Activated CD4-positive, alpha-beta T cell treated with anti-CD3 and anti-CD28 coated beads, Interleukin-2, amount 10 ng/mL, durations not matched to agents 7 days and 5 days (primary cell): ENCODE measurements at regions not wholly inside any gene's neighbourhood (a gene's known extent, or its start where the extent isn't known, plus 50 kb on each side); places are given as distances from the start of the nearest gene placed in this dataset.

Source experiments
- CTCF ChIA-PET: fragments of 350-600 bp; sonication (Branson Sonifier 250); formaldehyde crosslinking; loops from one replicate; lab custom pipeline; 2021; ENCODE audit warnings: antibody characterized with exemption; lab: Charles Lee
- POLR2A ChIA-PET: fragments of 350-600 bp; sonication (Branson Sonifier 250); formaldehyde crosslinking; loops from one replicate; lab custom pipeline; 2021; ENCODE audit warnings: antibody characterized with exemption; lab: Charles Lee
- DNase-seq: peaks from one replicate; pipeline ENCODE4 v3.0.0-alpha.2; 2020
- H3K27ac Mint-ChIP-seq: one replicate; pipeline ENCODE4 v1.8.0; 2021; ENCODE audit warnings: mild to moderate bottlenecking, moderate library complexity, mixed read lengths
- H3K27me3 Mint-ChIP-seq: one replicate; pipeline ENCODE4 v1.8.0; 2021; ENCODE audit warnings: mixed read lengths
- H3K36me3 Mint-ChIP-seq: one replicate; pipeline ENCODE4 v1.8.0; 2021; ENCODE audit warnings: low read depth, mixed read lengths
- H3K4me1 Mint-ChIP-seq: one replicate; pipeline ENCODE4 v1.8.0; 2021; ENCODE audit warnings: mixed read lengths
- H3K4me3 Mint-ChIP-seq: one replicate; pipeline ENCODE4 v1.8.0; 2021; ENCODE audit warnings: mild to moderate bottlenecking, moderate library complexity, mixed read lengths
- H3K9me3 Mint-ChIP-seq: one replicate; pipeline ENCODE4 v1.8.0; 2021; ENCODE audit warnings: mixed read lengths

DNA sequence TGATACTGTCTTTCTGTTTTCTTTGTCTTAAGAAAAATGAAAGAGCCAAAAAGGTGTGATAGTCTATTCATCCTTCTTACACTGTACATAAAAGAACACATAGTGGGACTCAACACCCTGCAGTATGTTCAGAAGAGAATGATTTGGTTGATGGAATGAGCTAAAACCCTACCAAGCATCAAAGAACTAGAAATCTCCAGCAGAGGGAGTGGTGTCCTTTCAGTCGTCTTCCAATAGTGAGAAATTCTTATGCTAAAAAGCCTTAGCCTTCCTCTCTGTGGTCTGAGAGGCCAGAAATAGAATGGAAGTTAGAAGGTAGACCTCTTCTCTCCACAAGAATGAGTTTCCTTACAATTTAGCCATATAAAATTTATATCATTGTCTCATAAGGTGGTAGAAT, 393.4 kb upstream of the SEL1L start:
- Mint-ChIP-seq H3K27ac (no peak overlapping the region), H3K4me1 (no peaks in the 10 kb centered on the region), H3K4me3 (no peak overlapping the region), H3K36me3 (no peaks in the 10 kb centered on the region), H3K27me3 (no peaks in the 10 kb centered on the region), H3K9me3 (no peaks in the 10 kb centered on the region)
- POLR2A ChIA-PET, result no interaction called here
- CTCF ChIA-PET, result interaction anchor here (0.6 kb wide), 1 partner anchor 24 kb away, joined by 3 read pairs; no protein-coding TSS in a partner anchor
- DNase-seq, result no peak

DNA sequence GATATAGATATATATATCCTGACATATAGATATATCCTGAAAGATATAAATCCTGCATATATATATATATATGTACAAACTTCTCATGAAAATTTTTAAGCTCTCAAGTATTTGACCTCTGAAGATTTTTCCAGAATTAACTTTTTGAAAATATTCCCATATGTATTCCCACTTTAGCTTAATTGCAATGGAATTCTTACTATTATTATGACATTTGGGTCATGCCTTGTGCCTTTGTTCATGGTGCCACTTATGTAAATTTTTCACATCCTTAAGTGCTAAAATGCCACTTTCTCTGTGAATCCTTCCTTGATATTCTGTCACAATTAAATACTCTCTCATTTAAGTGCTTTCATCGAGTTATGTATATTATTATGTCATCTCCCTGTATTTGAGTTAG, 398.2 kb upstream of the SEL1L start:
- H3K4me3 Mint-ChIP-seq, result no peak overlapping the region
- DNase-seq, result no peak
- no peaks in the 10 kb centered on the region for H3K36me3 Mint-ChIP-seq
- no peak overlapping the region for H3K27ac Mint-ChIP-seq
- no peaks in the 10 kb centered on the region for H3K27me3 Mint-ChIP-seq
- H3K9me3 Mint-ChIP-seq, result no peaks in the 10 kb centered on the region
- H3K4me1 Mint-ChIP-seq, result no peaks in the 10 kb centered on the region
- ChIA-PET CTCF (no interaction called here), POLR2A (no interaction called here)

DNA sequence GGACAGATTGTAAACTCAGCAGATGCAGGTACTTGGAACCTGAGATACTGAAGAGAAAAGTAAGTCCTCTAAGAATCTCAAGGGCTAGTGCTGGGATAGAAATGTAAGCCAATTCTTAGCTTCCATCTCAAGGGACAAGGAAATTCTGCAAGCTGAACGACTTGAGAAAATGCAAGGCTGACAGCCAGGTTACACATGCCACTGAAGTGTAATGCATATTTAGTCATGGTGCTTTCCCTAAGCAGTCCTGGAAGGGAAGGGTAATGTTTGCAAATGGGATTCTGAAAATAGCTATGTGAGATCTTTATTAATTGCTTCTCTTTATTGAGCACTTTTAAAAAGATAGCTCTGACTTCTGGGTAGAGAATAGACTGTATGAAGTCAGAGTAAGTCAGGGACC, 402.7 kb upstream of the SEL1L start:
- Mint-ChIP-seq H3K4me3 (no peak overlapping the region), H3K4me1 (no peaks in the 10 kb centered on the region), H3K27ac (no peak overlapping the region), H3K36me3 (no peaks in the 10 kb centered on the region), H3K27me3 (no peaks in the 10 kb centered on the region), H3K9me3 (no peaks in the 10 kb centered on the region)
- ChIA-PET POLR2A (no interaction called here), CTCF (no interaction called here)
- DNase-seq, result no peak

DNA sequence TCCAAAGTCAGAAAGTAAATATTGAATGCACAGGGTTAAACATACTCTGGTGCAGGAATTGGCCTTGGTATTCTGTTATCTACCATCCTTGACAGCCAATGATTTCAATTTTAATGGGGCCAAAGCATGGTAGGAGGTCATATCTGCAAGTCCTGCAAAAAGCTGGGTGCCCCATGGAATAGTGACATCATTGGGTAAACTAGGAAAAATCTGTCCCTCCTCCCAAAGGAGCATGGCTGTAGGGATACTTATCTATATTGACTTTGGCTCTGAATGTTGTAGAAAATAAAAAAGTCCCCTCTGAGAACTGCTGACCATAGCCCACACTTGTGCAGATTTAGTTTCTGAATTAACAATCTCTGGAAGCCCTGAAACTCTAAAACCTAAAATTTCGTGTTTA, 403.2 kb upstream of the SEL1L start:
- Mint-ChIP-seq H3K27ac (no peak overlapping the region), H3K36me3 (no peaks in the 10 kb centered on the region), H3K27me3 (no peaks in the 10 kb centered on the region), H3K4me3 (no peak overlapping the region), H3K9me3 (no peaks in the 10 kb centered on the region), H3K4me1 (no peaks in the 10 kb centered on the region)
- ChIA-PET POLR2A (no interaction called here), CTCF (no interaction called here)
- DNase-seq, result no peak

DNA sequence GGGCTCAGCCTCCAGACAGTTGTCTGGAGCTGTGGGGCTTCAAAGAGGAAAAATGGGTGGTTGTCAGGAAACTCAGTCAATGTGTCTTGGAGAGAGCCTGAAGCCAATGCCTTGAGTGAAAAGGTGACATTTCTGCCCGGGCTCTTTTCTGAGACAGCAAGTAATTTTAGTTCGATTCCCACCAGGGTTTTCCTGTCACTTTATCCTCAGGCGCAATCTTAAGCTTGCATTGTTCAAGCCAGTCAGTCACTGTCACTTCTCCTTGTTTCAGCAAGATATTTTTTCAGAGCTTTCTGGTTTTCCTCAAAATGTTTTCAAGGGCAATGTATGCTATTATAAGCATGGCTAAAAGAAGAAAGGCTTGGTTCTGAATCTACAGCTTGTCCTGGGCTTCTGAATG, 404.7 kb upstream of the SEL1L start:
- ChIA-PET CTCF (no interaction called here), POLR2A (no interaction called here)
- H3K27me3 Mint-ChIP-seq, result no peaks in the 10 kb centered on the region
- no peaks in the 10 kb centered on the region for H3K36me3 Mint-ChIP-seq
- no peaks in the 10 kb centered on the region for H3K4me1 Mint-ChIP-seq
- DNase-seq, result no peak
- no peak overlapping the region for H3K4me3 Mint-ChIP-seq
- no peak overlapping the region for H3K27ac Mint-ChIP-seq
- H3K9me3 Mint-ChIP-seq, result no peaks in the 10 kb centered on the region

DNA sequence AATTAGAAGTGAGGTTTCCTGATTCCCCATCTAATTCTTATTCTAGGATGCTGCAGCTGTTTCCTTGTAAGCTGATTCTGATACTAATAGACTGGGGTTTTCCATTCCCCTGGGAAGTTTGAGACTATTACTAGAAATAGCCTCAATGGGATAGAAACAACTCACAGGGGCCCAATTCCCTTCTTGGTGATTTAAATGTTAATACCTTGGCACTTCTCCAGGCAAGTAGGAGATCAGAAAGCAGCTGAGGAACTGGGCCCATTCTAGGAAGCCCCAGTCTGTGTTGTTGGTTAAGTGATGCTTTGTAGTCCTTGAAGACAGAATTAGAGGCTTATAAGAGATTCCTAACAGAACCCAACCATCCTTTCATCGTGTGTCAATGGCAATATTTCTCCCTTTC, 407.0 kb upstream of the SEL1L start:
- POLR2A ChIA-PET, result no interaction called here
- Mint-ChIP-seq H3K4me3 (no peak overlapping the region), H3K36me3 (no peaks in the 10 kb centered on the region)

DNA sequence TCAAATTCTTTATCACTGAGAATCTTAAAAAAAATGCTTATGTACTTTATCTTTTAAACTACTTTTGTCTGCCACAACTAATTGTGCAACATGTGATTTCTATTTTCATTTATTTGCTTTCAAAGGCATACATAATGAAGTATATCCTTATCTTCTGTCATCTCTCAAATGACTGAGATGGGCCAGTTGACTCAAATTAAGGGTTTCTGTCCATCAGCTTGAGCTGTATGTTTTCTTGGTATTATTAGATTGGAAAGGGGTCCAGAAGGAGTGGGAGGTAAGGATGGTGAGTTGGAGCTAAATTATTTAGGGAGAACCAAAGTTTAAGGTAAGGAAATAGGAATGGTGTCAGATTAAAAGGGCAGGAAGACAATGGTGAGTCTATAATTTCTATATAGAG, 408.4 kb upstream of the SEL1L start:
- CTCF ChIA-PET, result no interaction called here
- Mint-ChIP-seq H3K4me1 (no peaks in the 10 kb centered on the region), H3K4me3 (no peak overlapping the region), H3K27me3 (no peaks in the 10 kb centered on the region), H3K27ac (no peak overlapping the region), H3K9me3 (peaks cover 3% of the 10 kb centered on the region), H3K36me3 (no peaks in the 10 kb centered on the region)
- DNase-seq, result no peak
- POLR2A ChIA-PET, result no interaction called here

More for the DNA sequence above, 407.0 kb upstream of the SEL1L start:
- CTCF ChIA-PET, result no interaction called here
- no peak for DNase-seq
- H3K9me3 Mint-ChIP-seq, result no peaks in the 10 kb centered on the region
- H3K27ac Mint-ChIP-seq, result no peak overlapping the region
- H3K27me3 Mint-ChIP-seq, result no peaks in the 10 kb centered on the region
- H3K4me1 Mint-ChIP-seq, result no peaks in the 10 kb centered on the region

DNA sequence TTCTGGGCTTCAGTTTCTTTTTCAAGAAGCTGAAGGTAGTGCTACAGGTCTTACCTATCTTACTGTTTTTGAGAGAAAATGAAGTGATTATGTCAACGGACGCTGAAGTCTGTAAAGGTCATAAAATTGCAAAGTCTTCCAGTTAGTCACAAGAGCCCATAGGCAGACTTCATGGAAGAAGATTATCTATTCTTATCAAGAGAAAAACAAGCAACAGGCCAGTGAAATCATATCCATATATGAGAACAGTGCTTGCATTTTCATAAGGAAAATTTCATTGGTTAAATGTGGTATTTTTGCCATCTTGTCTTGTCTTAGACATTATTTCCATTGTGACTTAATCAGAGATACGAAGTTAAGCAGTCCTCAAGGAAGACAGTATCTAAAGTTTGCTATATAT, 412.7 kb upstream of the SEL1L start:
- H3K4me1 Mint-ChIP-seq, result no peaks in the 10 kb centered on the region
- no peaks in the 10 kb centered on the region for H3K27me3 Mint-ChIP-seq
- no peak overlapping the region for H3K27ac Mint-ChIP-seq
- H3K9me3 Mint-ChIP-seq, result peaks cover 5% of the 10 kb centered on the region
- ChIA-PET CTCF (no interaction called here), POLR2A (no interaction called here)
- no peak overlapping the region for H3K4me3 Mint-ChIP-seq
- H3K36me3 Mint-ChIP-seq, result no peaks in the 10 kb centered on the region
- DNase-seq, result no peak

DNA sequence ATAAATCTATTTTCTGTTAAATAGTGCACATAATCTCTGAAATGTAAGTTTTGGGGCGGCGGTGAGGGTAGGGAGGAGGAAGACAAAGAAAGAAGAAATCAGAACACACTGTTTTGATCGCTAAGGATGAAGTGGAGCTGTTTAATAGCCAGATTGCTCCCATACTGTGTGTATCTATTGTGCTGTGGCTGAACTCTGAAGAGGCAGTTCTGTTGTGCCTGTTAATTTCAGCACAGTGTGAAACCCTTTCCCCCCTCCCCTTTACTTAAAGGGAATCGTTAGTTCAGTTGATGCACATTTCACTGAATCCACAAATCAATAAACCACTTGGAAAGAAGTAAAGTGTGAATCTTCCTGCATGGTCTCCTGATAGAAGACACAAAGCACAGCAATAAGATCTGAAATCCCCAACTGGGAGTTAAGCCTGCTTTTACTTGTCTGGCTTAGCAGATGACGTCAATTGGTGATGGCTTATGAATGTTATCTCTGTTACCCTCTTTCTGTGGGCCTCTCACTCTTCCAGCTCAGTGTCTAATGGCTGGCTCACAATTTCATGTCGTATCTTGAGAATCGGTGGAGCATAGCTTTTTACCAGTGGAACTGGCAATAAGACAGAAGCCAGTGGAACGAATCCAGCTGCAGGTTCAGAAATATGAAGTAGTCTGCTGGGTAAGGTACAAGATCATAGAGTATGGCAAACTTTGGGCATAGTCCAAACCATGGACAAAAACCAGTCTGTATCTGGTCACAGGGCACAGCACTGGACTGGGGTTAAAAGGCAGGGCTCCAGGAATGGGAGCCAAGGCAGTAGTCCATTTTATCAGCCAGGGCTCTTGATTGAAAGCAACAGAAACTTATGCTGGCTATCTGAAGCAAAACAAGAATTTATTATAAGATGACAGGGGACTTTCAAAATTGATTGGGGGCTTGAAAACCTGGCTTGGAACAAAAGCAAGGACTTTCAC, 413.5 kb upstream of the SEL1L start:
- ChIA-PET POLR2A (no interaction called here), CTCF (interaction anchor here (0.5 kb wide), 1 partner anchor 163 kb away, joined by 3 read pairs; no protein-coding TSS in a partner anchor)
- Mint-ChIP-seq H3K27me3 (no peaks in the 10 kb centered on the region), H3K4me1 (no peaks in the 10 kb centered on the region), H3K36me3 (no peaks in the 10 kb centered on the region), H3K9me3 (peaks cover 5% of the 10 kb centered on the region), H3K27ac (no peak overlapping the region), H3K4me3 (no peak overlapping the region)
- no peak for DNase-seq

DNA sequence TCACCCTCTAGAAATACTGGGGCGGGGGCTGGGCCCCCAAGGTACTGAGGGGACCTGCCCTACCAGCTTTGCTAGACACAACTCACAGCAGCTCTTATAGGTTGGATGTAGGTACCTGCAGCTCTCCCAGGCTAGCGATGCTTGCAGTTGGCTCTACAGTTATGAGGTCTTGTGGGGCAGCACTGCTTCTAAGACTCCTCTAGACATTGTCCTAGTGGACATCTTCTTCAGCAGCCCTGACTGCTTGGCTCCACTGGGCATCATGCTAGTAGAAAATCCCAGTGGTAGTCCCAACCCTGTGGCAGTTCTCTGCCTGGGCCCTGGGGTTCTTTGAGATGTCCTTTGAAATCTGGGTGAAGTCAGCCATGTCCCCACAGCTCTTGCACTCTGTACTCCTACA, 419.3 kb upstream of the SEL1L start:
- Mint-ChIP-seq H3K4me3 (no peak overlapping the region), H3K27me3 (no peaks in the 10 kb centered on the region), H3K27ac (no peak overlapping the region), H3K36me3 (no peaks in the 10 kb centered on the region), H3K9me3 (peaks cover 2% of the 10 kb centered on the region), H3K4me1 (no peaks in the 10 kb centered on the region)
- DNase-seq, result no peak
- ChIA-PET CTCF (no interaction called here), POLR2A (no interaction called here)

DNA sequence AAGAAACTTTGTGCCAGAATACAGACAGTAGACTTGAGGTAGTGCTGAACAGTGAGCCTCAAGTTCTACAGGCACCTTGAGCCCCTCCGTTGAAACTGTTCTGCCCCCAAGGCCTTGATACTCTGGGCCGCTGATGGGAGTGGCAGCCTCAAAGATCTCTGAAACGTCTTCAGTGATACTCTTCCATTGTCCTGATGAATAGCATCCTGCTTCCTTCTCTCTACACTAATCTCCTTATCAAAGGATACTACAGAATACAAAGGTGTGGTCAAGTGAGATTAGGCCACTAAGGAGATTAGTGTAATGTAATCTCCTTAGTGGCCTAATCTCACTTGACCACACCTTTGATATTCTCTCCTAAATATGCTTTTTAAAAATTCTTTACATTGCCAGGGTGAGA, 419.8 kb upstream of the SEL1L start:
- Mint-ChIP-seq H3K27ac (no peak overlapping the region), H3K4me1 (no peaks in the 10 kb centered on the region), H3K27me3 (no peaks in the 10 kb centered on the region), H3K36me3 (no peaks in the 10 kb centered on the region), H3K4me3 (no peak overlapping the region), H3K9me3 (no peaks in the 10 kb centered on the region)
- no peak for DNase-seq
- ChIA-PET CTCF (no interaction called here), POLR2A (no interaction called here)

DNA sequence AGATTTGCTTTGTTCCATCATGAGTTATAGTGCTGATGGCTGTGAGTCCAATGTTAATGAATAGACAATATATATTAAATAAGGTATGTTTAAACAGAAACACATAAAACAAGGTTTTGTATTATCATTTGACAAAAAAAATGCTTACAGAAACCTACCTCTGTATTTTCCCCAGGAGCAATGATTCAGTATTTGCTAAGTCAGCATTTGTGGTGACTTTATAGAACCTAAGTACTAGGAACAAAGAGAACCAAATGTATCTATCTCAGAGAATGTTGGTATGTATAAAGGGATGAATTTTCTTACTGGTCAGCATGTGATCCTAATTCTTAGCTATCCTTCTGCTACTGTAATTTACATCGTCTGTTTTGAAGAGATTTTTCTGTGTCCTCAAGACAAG, 421.5 kb upstream of the SEL1L start:
- H3K27ac Mint-ChIP-seq, result no peak overlapping the region
- no peak for DNase-seq
- no peaks in the 10 kb centered on the region for H3K4me1 Mint-ChIP-seq
- H3K36me3 Mint-ChIP-seq, result no peaks in the 10 kb centered on the region
- ChIA-PET POLR2A (no interaction called here), CTCF (no interaction called here)
- H3K4me3 Mint-ChIP-seq, result no peak overlapping the region
- H3K9me3 Mint-ChIP-seq, result no peaks in the 10 kb centered on the region
- no peaks in the 10 kb centered on the region for H3K27me3 Mint-ChIP-seq

DNA sequence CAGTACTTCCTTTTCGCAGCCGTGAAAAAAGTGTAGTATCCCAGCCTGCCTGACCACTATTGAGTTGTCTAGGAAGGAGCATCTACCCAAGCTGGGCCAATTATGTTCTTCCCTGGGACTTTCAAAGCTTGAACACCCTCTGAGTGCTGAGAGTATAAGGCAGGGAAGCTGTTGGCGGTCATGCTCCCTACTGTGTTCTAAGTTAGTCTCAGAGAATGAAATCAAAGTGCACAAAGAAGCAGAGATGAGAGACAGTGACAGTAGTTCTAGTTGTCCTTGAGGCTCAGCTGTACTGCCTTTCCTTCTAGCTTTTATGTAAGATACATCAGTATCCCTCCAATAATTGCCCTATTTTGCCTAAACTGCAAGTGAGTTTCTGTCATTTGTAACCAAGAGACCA, 427.1 kb upstream of the SEL1L start:
- H3K9me3 Mint-ChIP-seq, result no peaks in the 10 kb centered on the region
- H3K27me3 Mint-ChIP-seq, result no peaks in the 10 kb centered on the region
- DNase-seq, result no peak
- no peaks in the 10 kb centered on the region for H3K36me3 Mint-ChIP-seq
- no peak overlapping the region for H3K27ac Mint-ChIP-seq
- POLR2A ChIA-PET, result no interaction called here
- H3K4me1 Mint-ChIP-seq, result no peaks in the 10 kb centered on the region
- CTCF ChIA-PET, result interaction anchor here (0.6 kb wide), 1 partner anchor 354 kb away, joined by 3 read pairs; no protein-coding TSS in a partner anchor
- H3K4me3 Mint-ChIP-seq, result no peak overlapping the region

DNA sequence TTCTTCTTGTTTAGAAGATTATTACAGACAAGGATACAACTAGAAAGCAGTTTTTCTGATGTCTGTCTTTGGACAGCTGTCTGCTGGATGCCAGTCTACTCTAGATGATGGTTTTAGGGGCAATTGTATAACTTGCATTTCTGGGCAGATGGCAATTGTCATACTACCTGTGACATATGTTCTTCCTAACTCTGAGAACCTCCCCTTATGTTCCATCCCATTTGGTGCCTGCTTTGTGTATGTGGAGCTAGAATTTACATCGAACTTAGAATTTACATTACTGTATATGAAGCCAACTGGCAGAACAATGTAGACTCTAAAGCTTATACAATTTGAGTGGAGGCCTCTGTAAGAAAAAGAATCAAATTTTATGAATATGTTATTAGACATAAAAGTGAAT, 430.2 kb upstream of the SEL1L start:
- H3K4me1 Mint-ChIP-seq, result no peaks in the 10 kb centered on the region
- CTCF ChIA-PET, result no interaction called here
- H3K9me3 Mint-ChIP-seq, result peaks cover 9% of the 10 kb centered on the region
- H3K36me3 Mint-ChIP-seq, result no peaks in the 10 kb centered on the region
- DNase-seq, result no peak
- no peaks in the 10 kb centered on the region for H3K27me3 Mint-ChIP-seq
- H3K4me3 Mint-ChIP-seq, result no peak overlapping the region
- H3K27ac Mint-ChIP-seq, result no peak overlapping the region
- POLR2A ChIA-PET, result no interaction called here
